ENCODE measurements at regions not wholly inside any gene's neighbourhood (a gene's known extent, or its start where the extent isn't known, plus 50 kb on each side); places are given as distances from the start of the nearest gene placed in this dataset.

DNA sequence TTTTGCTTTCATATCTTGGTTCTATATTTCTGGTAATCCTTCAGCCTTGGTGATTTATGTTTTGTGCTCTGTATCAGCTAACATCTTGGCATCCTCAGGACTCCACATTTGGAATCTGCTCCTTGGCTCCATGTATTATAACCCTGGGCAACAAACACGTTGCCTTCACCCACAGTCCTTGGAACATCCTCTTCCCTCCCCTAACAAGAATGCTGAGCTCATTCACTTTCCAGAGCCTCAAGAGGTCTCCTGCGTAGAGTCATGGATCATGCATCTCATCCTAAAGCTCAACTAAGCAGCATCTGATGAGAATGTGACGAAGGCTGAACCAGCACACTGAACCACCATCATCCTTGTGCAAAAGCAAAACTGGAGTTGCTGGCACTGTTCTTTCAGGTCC is 60.5 kb upstream of the C1GALT1C1 start:
- TF ChIP-seq, protein P1, sequence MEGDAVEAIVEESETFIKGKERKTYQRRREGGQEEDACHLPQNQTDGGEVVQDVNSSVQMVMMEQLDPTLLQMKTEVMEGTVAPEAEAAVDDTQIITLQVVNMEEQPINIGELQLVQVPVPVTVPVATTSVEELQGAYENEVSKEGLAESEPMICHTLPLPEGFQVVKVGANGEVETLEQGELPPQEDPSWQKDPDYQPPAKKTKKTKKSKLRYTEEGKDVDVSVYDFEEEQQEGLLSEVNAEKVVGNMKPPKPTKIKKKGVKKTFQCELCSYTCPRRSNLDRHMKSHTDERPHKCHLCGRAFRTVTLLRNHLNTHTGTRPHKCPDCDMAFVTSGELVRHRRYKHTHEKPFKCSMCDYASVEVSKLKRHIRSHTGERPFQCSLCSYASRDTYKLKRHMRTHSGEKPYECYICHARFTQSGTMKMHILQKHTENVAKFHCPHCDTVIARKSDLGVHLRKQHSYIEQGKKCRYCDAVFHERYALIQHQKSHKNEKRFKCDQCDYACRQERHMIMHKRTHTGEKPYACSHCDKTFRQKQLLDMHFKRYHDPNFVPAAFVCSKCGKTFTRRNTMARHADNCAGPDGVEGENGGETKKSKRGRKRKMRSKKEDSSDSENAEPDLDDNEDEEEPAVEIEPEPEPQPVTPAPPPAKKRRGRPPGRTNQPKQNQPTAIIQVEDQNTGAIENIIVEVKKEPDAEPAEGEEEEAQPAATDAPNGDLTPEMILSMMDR (tag by site-specific recombination; IDR thresholded peaks at IDR 0.05), result no peak
- no peak for TF ChIP-seq YY1 (tag by site-specific recombination; IDR thresholded peaks at IDR 0.05)
- TF ChIP-seq ZNF184 (tag by site-specific recombination; IDR thresholded peaks at IDR 0.05), result no peak
- TF ChIP-seq KLF9 (tag by site-specific recombination; IDR thresholded peaks at IDR 0.05; ENCODE audit: low read depth), result no peak
- TF ChIP-seq KLF16 (tag by site-specific recombination; IDR thresholded peaks at IDR 0.05), result no peak
- TF ChIP-seq IKZF3 (tag by site-specific recombination; IDR thresholded peaks at IDR 0.05), result no peak
- TF ChIP-seq, protein P2, sequence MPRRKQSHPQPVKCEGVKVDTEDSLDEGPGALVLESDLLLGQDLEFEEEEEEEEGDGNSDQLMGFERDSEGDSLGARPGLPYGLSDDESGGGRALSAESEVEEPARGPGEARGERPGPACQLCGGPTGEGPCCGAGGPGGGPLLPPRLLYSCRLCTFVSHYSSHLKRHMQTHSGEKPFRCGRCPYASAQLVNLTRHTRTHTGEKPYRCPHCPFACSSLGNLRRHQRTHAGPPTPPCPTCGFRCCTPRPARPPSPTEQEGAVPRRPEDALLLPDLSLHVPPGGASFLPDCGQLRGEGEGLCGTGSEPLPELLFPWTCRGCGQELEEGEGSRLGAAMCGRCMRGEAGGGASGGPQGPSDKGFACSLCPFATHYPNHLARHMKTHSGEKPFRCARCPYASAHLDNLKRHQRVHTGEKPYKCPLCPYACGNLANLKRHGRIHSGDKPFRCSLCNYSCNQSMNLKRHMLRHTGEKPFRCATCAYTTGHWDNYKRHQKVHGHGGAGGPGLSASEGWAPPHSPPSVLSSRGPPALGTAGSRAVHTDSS (tag by site-specific recombination; IDR thresholded peaks at IDR 0.05), result no peak
- TF ChIP-seq, protein P3, sequence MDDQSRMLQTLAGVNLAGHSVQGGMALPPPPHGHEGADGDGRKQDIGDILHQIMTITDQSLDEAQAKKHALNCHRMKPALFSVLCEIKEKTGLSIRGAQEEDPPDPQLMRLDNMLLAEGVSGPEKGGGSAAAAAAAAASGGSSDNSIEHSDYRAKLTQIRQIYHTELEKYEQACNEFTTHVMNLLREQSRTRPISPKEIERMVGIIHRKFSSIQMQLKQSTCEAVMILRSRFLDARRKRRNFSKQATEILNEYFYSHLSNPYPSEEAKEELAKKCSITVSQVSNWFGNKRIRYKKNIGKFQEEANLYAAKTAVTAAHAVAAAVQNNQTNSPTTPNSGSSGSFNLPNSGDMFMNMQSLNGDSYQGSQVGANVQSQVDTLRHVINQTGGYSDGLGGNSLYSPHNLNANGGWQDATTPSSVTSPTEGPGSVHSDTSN (CRISPR knock-in tag; IDR thresholded peaks at IDR 0.05), result no peak
- TF ChIP-seq, protein P4, sequence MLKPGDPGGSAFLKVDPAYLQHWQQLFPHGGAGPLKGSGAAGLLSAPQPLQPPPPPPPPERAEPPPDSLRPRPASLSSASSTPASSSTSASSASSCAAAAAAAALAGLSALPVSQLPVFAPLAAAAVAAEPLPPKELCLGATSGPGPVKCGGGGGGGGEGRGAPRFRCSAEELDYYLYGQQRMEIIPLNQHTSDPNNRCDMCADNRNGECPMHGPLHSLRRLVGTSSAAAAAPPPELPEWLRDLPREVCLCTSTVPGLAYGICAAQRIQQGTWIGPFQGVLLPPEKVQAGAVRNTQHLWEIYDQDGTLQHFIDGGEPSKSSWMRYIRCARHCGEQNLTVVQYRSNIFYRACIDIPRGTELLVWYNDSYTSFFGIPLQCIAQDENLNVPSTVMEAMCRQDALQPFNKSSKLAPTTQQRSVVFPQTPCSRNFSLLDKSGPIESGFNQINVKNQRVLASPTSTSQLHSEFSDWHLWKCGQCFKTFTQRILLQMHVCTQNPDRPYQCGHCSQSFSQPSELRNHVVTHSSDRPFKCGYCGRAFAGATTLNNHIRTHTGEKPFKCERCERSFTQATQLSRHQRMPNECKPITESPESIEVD (tag by site-specific recombination; IDR thresholded peaks at IDR 0.05), result no peak
- no peak for TF ChIP-seq ZNF785 (tag by site-specific recombination; IDR thresholded peaks at IDR 0.05)

Data from HEK293 (cell line).